GM19463 (cell line): ENCODE measurements at regions not wholly inside any gene's neighbourhood (a gene's known extent, or its start where the extent isn't known, plus 50 kb on each side); places are given as distances from the start of the nearest gene placed in this dataset.

Experiments
- ATAC-seq: cut with Tn5 transposase; IDR thresholded peaks from one replicate; pipeline ENCODE4 v1.9.1; 2021; ENCODE audit warnings: mild to moderate bottlenecking, moderate library complexity; ENCODE audit not compliant: unreplicated experiment

- ATAC-seq, result no peak
Observed at GRCh38 chr2:145316496-145316895, 796.6 kb upstream of the ZEB2 start.

GRCh38 chr2:145315053-145315452 is 795.1 kb upstream of the ZEB2 start:
- no peak for ATAC-seq

DNA sequence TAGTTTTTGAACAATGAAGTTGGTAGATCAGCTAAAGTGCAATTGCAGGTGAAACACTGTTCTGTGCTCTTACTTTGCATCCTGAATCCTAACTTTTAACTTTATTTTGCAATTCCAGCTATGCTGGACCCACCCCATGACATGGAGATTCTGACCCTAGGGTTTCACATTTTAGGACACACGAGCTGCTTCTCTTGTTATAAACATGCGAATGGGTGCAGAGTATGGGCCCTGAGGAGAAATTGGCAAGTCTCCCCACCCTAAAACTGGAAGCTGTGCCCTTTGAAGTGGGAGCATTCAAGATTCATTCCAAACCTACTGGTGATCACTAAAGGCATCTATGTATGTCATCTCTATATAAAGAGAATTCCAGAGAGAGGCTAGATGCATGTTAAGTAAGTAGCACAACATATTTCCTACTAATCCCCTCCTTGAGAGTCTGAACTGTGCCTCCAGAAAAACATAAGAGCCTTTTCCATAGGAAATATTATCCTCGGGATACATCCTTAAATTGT is 794.3 kb upstream of the ZEB2 start:
- no peak for ATAC-seq

DNA sequence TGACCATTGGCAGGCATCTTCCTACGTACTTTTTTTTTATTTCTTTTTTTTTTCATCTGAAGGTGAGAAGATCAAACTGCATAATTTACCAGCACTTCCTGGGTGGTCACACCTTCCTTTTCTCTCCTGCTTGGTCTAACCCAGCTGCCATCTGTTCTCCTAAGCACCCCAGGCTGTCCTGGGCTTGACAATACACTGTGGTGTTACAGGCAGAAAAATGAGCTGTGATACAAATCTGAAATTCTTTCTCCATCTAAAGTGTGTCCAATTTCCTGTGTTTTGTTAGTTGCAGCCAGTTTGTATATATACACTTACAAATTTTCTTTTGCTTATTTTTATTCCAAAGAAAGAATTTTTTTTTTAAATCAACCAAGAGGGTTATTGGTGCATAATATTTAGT is 786.0 kb upstream of the ZEB2 start:
- ATAC-seq, result no peak

DNA sequence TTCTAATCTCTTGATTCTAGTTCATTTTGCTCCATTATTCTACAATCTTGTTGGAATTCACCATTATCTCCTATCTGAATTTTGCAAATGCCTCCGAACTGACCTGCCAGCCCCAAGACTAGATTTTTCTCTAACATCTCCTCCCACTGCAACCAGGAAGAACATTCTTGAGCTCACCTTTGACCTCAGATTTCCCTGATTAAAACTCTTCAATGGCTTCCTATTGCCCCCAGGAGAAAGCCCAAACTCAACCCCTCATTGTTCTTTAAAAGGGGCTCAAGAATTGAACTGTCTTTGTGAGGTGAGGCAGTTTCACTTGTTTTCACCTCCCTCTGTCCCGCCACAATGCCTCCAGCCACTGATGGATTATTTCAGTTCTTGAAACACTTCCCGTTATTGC is 784.6 kb upstream of the ZEB2 start:
- no peak for ATAC-seq

GRCh38 chr2:145303536-145303935 is 783.6 kb upstream of the ZEB2 start:
- ATAC-seq, result no peak

DNA sequence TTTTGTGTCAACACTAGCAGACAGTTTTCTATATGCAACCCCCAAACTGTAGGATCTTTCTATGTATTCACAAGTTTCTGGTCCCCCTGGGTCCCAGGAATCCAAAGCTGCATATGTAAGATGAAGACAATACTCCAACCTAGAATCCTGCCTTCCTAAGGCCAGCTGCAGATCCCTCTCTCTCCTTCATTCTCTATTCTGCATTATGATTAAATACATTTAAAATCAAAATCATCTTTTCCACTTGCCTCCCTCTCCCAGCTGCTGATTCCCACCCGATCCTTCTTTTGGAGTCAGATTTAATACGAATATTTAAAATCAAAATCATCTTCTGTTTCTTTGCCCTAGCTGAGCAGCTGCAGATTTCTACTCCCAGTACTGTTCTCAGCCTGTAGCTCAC is 783.0 kb upstream of the ZEB2 start:
- ATAC-seq, result no peak

- no peak for ATAC-seq
Observed at GRCh38 chr2:145302451-145302850, 782.5 kb upstream of the ZEB2 start.

DNA sequence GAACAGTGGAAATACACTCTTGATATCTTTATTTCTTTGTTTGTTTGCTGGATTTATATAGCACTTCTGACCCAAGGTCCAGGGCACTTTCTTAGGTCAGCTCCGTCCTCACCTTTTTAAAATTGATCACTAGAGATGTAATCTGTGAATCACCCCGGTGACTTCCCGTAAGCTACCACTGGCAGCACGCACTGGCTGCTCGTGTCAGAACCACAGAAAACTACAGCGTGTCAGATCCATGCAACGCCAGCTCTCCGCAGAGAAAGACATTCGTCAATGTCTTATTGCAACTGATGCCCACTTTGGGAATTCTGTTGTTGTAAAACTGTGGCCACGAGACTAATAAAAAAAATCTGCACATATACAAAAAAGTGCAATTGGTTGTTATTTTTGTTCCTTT is 779.4 kb upstream of the ZEB2 start:
- no peak for ATAC-seq

DNA sequence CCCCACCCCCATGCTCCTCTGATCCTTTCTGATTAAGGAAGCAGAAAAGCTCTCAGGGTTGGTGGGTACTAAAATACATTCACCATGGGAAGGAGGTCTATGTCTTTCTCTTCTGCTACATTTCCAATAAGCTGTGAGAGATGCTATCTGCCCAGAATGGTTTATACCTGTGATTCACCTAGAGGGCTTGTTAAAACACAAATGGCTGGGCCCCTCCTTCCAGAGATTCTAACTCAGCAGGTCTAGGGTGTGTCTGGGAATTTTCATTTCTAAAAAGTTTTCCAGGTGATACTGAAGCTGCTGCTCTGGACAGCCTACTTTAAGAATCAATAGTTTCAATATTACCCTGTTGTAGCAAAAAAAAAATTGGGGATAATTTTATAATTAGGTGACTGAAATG is 772.2 kb upstream of the ZEB2 start:
- no peak for ATAC-seq

- no peak for ATAC-seq
Observed at GRCh38 chr2:145290986-145291385, 771.1 kb upstream of the ZEB2 start.

- no peak for ATAC-seq
Observed at GRCh38 chr2:145289946-145290345, 770.0 kb upstream of the ZEB2 start.

- no peak for ATAC-seq
Observed at GRCh38 chr2:145288650-145289496, 769.0 kb upstream of the ZEB2 start.

- ATAC-seq, result no peak
Observed at GRCh38 chr2:145287736-145288135, 767.8 kb upstream of the ZEB2 start.

DNA sequence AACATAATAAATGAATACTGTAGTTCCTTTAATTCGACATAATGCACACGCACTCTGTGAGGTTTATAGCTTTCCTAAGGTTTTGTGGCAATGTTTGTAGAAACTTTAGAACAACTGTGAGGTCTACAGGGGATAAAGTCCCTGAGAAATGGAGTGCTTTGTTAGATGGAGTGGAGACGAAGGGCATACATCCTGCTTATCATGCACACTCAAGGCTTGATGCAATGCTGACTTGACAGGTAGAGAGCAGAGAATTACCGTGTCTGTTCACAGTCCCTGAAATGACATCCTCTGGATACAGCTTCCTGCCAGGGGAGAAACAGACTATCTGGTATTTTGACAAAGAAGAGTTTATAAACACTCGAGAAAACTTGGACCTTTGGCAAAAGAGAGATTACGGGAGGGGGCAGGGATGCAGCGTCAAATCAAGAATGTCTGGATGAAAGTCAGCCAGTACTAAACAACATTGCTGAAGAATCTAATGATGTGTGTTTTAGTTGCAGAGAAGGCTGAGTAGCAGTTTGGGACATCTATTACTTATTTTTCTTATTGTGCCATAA is 766.9 kb upstream of the ZEB2 start:
- ATAC-seq, result no peak

GRCh38 chr2:145284551-145284950 is 764.6 kb upstream of the ZEB2 start:
- no peak for ATAC-seq

- ATAC-seq, result no peak
Observed at GRCh38 chr2:145283131-145283530, 763.2 kb upstream of the ZEB2 start.

GRCh38 chr2:145277922-145278321 is 758.0 kb upstream of the ZEB2 start:
- no peak for ATAC-seq

GRCh38 chr2:145273840-145274239 is 753.9 kb upstream of the ZEB2 start:
- ATAC-seq, result no peak

GRCh38 chr2:145268931-145269330 is 749.0 kb upstream of the ZEB2 start:
- ATAC-seq, result no peak

DNA sequence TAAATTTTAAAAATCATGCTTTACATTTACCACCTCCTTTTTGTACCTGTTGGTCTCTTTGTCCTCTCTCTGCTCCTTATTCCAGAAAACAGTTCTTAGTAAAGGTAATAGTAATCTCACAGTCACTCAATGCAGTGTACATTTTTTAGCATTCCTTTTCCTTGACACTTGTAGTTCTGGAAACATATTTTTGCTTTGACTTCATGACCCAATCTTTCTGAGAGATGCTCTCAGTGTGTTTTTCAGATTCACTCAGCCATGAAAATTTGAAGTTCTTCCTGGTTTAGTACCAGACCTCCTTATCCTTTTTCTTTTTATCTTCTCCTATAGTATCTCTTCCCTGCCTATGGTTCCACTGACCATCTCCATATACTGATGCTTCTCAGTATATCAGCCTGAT is 747.5 kb upstream of the ZEB2 start:
- ATAC-seq, result no peak

DNA sequence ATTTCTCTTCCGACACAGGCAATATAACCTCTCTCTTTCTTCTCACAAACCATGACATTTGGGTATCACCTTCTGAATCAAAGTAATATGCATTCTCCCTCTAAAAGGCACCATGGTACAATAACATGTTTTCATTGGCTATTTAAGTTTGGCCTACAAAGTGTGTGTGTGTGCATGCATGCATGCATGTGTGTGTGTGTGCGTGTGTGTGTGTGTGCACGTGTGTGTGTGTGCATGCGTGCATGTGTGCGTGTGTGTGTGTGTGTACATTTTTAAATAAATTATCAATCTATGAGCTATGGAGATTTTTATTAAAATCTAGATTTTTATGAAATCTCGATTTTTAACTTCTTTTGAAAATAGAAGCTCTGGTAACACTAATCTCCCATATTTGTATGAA is 745.3 kb upstream of the ZEB2 start:
- ATAC-seq, result no peak

DNA sequence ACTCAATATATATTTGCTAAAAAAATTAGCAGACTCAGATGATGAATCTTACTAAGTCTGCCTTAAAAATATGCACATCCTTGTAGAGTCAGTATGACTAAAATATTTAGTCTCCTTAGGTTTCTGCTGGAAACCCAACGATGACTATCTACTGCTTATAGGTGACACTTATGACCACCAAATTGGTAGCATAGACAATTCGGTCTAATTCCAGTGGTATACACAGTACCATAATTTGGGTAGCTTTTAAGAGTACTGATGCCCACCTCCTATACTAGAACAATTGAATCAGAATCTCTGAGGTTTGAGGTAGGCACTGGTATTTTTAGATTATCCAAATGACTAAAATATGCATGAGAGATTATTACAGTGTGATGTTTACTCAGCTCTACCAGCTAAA is 740.8 kb upstream of the ZEB2 start:
- ATAC-seq, result no peak
